ENCODE measurements at regions not wholly inside any gene's neighbourhood (a gene's known extent, or its start where the extent isn't known, plus 50 kb on each side); places are given as distances from the start of the nearest gene placed in this dataset.

- H3K4me3 ChIP-seq (ENCODE audit: low read depth, low read length): no peak overlapping the region
- no peak for TF ChIP-seq CTCF (IDR thresholded peaks at IDR 0.05; ENCODE audit: borderline replicate concordance, insufficient read depth, low read depth, low read length)
Measured at GRCh38 chr10:52864201-52865106, 91.9 kb upstream of the MBL2 start.

- TF ChIP-seq CTCF (IDR thresholded peaks at IDR 0.05; ENCODE audit: borderline replicate concordance, insufficient read depth, low read depth, low read length): no peak
- H3K4me3 ChIP-seq (ENCODE audit: low read depth, low read length): no peak overlapping the region
Measured at GRCh38 chr10:52858722-52859121, 86.1 kb upstream of the MBL2 start.

GRCh38 chr10:52855546-52856325, 83.2 kb upstream of the MBL2 start:
- TF ChIP-seq CTCF (IDR thresholded peaks at IDR 0.05; ENCODE audit: borderline replicate concordance, insufficient read depth, low read depth, low read length): no peak
- H3K4me3 ChIP-seq (ENCODE audit: low read depth, low read length): no peak overlapping the region

- H3K4me3 ChIP-seq (ENCODE audit: low read depth, low read length): no peak overlapping the region
- no peak for TF ChIP-seq CTCF (IDR thresholded peaks at IDR 0.05; ENCODE audit: borderline replicate concordance, insufficient read depth, low read depth, low read length)
Measured at GRCh38 chr10:52853704-52854103, 81.1 kb upstream of the MBL2 start.

- no peak overlapping the region for H3K4me3 ChIP-seq (ENCODE audit: low read depth, low read length)
- no peak for TF ChIP-seq CTCF (IDR thresholded peaks at IDR 0.05; ENCODE audit: borderline replicate concordance, insufficient read depth, low read depth, low read length)
Measured at GRCh38 chr10:52836816-52837215, 64.2 kb upstream of the MBL2 start.
